Embryonic facial prominence (tissue), 1 donor: ENCODE measurements at regions not wholly inside any gene's neighbourhood (a gene's known extent, or its start where the extent isn't known, plus 50 kb on each side); places are given as distances from the start of the nearest gene placed in this dataset.

Experiments
- DNase-seq: peaks from one replicate; pipeline ENCODE4 v3.0.0-alpha.2; 2016; ENCODE audit errors: extremely low spot score

- no peak for DNase-seq
Measured at GRCh38 chr14:94682736-94683135, 70.5 kb downstream of the SERPINA3 start.

DNA sequence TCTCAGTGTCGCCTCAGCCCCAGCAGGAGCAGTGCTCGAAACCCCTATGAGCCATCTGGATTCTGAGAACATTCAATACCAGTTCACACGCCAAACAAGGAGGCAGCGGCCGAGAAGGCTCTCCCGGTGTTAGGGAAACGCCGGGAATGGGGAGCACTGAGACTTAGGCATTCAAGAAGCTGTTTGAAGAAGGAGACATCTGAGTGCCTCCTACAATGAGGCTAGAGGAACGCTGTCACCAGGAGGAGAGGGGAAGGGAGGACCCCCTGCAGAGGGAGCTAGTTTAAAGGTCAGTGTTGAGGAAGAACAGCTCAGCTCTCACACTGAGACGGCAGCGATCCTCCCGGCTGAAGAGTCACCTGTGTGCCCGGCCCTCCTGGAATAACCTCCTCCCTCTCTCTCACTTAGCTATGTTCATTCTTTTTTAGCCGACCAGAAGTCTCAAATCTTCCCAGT lies 69.9 kb downstream of the SERPINA3 start:
- DNase-seq = no peak

DNA sequence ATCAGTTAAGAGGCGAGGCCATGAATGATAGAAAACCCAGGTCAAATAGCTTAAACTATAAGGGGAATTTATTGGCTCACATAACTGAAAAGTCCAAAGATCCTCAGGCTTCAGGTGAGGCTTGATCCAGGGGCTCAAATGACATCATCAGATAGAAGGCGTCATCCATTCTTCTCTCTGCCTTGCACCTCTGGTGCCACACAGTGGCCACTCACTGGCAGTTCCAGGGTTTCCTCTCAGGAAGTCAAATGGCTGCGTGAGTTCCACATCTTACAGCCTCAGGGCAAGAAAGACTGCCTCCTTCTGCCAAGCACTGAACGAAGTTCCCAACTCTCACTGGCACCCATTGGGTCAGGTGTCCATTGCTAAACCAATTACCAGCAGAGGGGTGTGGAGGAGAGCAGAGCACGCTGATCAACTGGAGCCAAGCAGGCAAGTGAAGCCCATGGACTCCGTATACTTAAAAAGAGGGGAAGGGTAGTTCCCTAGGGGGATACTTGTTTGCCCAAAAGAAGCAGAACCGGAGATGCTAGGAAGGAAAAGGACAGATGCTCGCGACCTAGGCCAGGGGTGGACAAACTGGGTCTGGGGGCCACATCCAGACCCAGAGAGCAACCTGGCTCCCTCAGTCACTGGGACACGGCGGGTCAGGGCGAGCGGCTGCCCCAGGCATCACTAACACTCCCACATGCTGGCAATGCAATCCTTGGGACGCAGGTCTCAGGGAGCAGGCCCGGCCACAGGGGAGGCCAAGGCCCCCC lies 69.3 kb downstream of the SERPINA3 start:
- DNase-seq = no peak

DNA sequence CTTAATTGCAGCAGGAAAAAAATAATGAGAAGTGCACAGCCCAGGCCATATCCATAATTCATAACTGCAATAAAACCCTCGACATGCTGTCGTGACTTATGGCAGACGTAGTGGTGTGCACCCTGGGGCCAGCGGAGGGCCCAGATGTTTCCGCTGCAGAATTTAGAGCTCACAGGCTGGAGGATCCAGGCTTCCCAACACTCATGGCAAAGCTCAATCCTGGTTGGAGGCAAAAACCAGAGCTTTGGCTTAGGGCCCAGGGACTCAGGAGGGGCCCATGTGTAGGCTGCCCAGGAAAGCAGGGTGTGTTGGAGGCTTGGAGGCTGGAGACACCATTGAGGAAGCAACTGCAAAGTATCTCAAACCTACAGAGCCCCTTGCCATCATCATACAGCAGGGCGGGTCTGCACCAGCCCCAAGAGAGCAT lies 68.7 kb downstream of the SERPINA3 start:
- no peak for DNase-seq

DNA sequence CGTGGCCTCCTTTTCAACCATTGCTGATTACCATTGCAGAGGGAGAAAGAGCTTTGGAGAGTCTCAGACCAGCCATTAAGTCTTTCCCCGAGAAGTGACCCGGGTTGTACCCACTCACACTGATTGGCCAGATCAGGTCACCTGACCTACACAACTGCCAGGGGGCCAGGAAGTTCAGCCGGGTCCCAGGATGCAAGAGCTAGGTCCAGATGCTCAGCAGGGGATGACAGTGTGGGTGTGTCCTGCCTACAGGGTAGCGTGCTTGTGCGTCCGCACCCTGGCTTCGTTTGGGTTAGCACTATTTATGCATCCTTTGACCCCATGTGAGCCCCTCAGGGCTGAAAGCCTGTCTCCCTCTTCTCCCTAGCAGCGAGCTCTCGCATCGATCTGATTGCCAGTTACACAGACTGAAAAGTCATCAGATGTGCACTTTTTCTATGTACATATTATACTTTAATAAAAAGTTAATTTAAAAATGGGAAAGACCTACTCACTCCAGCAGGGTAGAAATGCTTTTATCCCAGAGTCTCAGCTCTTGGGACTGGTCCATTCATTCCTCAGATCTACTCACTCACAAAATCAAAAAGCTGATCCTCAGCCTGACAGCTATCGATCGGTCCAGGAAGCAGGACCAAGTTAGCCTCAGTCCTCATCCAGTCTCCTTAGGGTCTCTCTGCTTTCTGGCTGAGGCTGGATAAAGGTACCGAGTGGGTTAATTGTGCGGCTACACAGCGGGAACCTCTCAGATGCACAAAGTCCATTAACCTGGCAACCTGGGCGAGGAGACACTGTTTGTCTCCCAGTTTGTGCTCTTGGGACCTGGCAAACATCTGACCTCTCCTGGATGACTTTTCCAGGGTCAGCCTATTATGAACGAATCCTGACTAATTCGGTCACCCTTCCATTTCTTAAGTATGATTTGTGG lies 68.0 kb downstream of the SERPINA3 start:
- DNase-seq = no peak

DNA sequence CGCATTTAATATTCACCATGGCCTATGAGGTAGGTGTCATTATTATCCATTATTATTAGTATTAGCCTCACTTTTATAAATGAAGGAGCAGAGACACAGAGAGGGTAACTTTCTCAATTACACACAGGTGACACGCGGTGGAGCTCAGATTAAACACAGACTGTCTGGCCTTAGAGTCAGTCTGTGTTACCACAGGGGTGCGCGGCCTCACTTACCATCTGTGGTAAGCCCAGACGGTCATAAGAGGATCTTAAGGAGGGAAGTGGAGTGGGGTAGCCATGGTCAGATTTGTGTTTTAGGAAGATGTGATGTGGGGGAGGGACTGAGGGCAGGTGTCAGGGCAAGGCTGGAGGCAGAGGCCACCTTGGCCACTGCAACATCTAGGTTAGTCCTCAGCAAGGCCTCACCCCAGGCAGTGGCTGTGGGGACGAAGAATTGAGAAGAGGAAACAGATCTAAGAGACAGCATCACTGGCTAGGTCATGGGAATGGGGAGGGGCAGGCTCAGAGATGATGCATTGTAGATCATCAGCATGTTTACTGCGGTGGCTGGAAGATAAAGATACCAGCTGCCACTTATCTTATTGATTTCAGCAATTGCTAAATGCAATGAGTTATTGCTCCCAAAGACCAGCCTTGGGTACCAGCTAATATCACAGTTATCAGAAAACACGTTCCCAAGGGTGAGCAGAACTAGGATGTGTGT lies 67.1 kb downstream of the SERPINA3 start:
- DNase-seq = no peak

- no peak for DNase-seq
Measured at GRCh38 chr14:94677747-94678146, 65.6 kb downstream of the SERPINA3 start.

DNA sequence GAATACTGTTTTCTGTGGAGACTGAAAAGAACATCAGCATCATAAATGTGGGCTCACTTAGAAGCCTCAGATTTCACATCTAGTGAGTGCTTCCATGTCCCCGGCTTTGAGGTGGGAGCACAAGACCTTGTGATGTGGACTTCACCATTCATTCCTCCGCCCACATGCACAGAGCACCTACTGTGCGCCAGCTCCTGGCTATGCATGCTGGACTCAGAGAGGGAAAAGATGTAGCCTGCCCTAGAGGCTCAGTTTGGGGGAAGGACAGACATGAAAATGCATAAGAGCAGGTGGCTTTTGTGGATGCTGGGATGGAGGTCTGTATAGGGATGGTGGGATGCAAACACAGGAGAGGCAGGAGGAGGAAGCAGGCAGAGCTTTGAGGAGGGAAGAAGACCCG lies 65.0 kb downstream of the SERPINA3 start:
- no peak for DNase-seq

GRCh38 chr14:94676495-94677185 lies 64.4 kb downstream of the SERPINA3 start:
- DNase-seq = no peak

- no peak for DNase-seq
Measured at GRCh38 chr14:94675036-94675435, 62.8 kb downstream of the SERPINA3 start.

DNA sequence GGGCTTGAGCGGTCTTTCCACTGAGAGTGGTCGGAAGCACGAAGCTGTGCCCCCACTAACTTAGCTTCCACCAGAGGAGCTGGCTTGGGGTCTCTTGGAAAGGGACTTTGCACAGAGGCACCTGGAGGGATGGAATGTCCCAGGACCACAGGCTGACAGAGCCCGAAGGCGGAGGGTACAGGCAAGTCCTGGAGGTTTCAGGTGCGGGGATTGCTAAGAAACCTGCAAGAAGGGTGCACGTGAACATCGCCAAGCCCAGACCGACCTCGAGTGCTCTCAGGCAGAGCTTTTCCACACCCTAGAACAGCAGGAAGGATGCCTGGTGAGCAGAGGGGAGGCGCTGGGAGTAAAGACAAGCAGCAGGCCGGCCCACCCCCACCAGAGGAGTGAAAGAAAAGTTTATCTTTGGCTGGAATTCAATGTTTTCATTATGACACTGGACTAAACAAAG lies 61.6 kb downstream of the SERPINA3 start:
- no peak for DNase-seq
